HepG2 (cell line): ENCODE measurements at regions not wholly inside any gene's neighbourhood (a gene's known extent, or its start where the extent isn't known, plus 50 kb on each side); places are given as distances from the start of the nearest gene placed in this dataset.

Experiments used
- ATAC-seq: fragments of 200-7000 bp; cut with Tn5 transposase; 3 replicates; pipeline ENCODE4 v1.9.1; 2020; ENCODE audit warnings: mild to moderate bottlenecking, moderate library complexity
- BruUV-seq: library from RNA; stranded (reverse); fragments of 400-500 nt; replicated peaks from 2 replicates; lab custom pipeline; 2021; lab: Mats Ljungman, UMichigan
- CTCF ChIA-PET: fragments of 300-600 bp; formaldehyde crosslinking; extraction: SDS; loops from one replicate; lab custom pipeline; 2021; ENCODE audit warnings: low total read pairs, inconsistent platforms, low intra/inter-chr PET ratio; lab: Yijun Ruan, JAX
- POLR2A ChIA-PET: fragments of 350-600 bp; sonication (Branson Sonifier 250); formaldehyde crosslinking; loops from one replicate; lab custom pipeline; 2020; ENCODE audit warnings: antibody characterized with exemption, inconsistent platforms; lab: Yijun Ruan, JAX
- DNase-seq: peaks from one replicate; pipeline ENCODE4 v3.0.0-alpha.2; 2015; ENCODE audit warnings: low spot score
- FAIRE-seq: peaks from 3 replicates; lab custom pipeline; 2011; peaks lifted over from hg19 to GRCh38; lab: Jason Lieb, UNC
- H2AFZ ChIP-seq: one replicate; pipeline ENCODE4 v1.6.1; 2011; ENCODE audit warnings: low read length, inconsistent platforms
- H3K27ac ChIP-seq: fragments of 300-600 bp; 3 replicates; pipeline ENCODE4 v1.8.0; 2011; ENCODE audit warnings: mixed run types, mild to moderate bottlenecking, mixed read lengths, low read length, inconsistent platforms; ENCODE audit not compliant: insufficient read depth; ENCODE audit errors: extremely low read length
- H3K27me3 ChIP-seq, 2 experiments: fragments of 200-600 bp in 1 of 2; 2 replicates in 1 of 2; 3 replicates in 1 of 2; pipeline versions ENCODE4 v1.6.0 to v1.8.0; 2011; ENCODE audit warnings: low read length in 2 of 2, mild to moderate bottlenecking in 2 of 2, moderate library complexity in 2 of 2, inconsistent platforms in 1 of 2; ENCODE audit not compliant: insufficient read depth in 2 of 2, control insufficient read depth in 1 of 2
- H3K36me3 ChIP-seq, 2 experiments: fragments of 200-600 bp in 1 of 2; replicated peaks in 1 of 2; 2 replicates in 1 of 2; 3 replicates in 1 of 2; pipeline versions ENCODE4 v1.5.1 to v1.8.0; 2011; ENCODE audit warnings: low read length in 2 of 2, inconsistent platforms in 1 of 2; ENCODE audit not compliant: insufficient read depth in 2 of 2, control insufficient read depth in 1 of 2
- H3K4me1 ChIP-seq: 2 replicates; pipeline ENCODE4 v1.5.1; 2012; ENCODE audit warnings: low read length, inconsistent platforms; ENCODE audit not compliant: insufficient read depth
- H3K4me2 ChIP-seq: 2 replicates; pipeline ENCODE4 v1.6.0; 2011; ENCODE audit warnings: low read depth, low read length, inconsistent platforms
- H3K4me3 ChIP-seq, 3 experiments: fragments of 200-600 bp in 1 of 3; sonication (generic), shearing (Covaris generic) in 1 of 3; replicated peaks in 1 of 3; 2 replicates each; pipeline ENCODE4 v1.5.1; 2011 to 2016; ENCODE audit warnings: low read length in 3 of 3, inconsistent platforms in 2 of 3, low read depth in 2 of 3, mild to moderate bottlenecking in 2 of 3, control low read depth in 1 of 3, mixed read lengths in 1 of 3; ENCODE audit not compliant: insufficient read depth in 1 of 3
- H3K79me2 ChIP-seq: one replicate; pipeline ENCODE4 v1.6.1; 2011; ENCODE audit warnings: low read length, inconsistent platforms; ENCODE audit not compliant: insufficient read depth
- H3K9ac ChIP-seq: 2 replicates; pipeline ENCODE4 v1.6.0; 2011; ENCODE audit warnings: mild to moderate bottlenecking, low read depth, low read length, inconsistent platforms; ENCODE audit not compliant: insufficient read depth
- H3K9me3 ChIP-seq: 2 replicates; pipeline ENCODE4 v1.5.1; 2012; ENCODE audit warnings: mild to moderate bottlenecking, low read length
- H4K20me1 ChIP-seq: 2 replicates; pipeline ENCODE4 v1.6.0; 2011; ENCODE audit warnings: inconsistent platforms, mild to moderate bottlenecking, low read length, moderate library complexity; ENCODE audit not compliant: insufficient read depth
- ARID3A ChIP-seq: IDR thresholded peaks from 2 replicates; pipeline ENCODE4 v1.6.1; 2012; ENCODE audit warnings: low read depth, low read length, improper control_type of control experiment
- IKZF1 ChIP-seq: fragments of 450-650 bp; IDR thresholded peaks from 2 replicates; pipeline ENCODE4 v1.7.1; 2016
- IRF1 ChIP-seq: sonication (generic); formaldehyde crosslinking; IDR thresholded peaks from 2 replicates; pipeline ENCODE4 v1.4.0; 2020; ENCODE audit warnings: low read depth, mild to moderate bottlenecking, missing genetic modification reagents
- MYNN ChIP-seq: sonication (generic); formaldehyde crosslinking; IDR thresholded peaks from 2 replicates; pipeline ENCODE4 v1.4.0; 2020; ENCODE audit warnings: mild to moderate bottlenecking, low read depth, missing genetic modification reagents
- SIX4 ChIP-seq: sonication (generic); formaldehyde crosslinking; IDR thresholded peaks from 2 replicates; pipeline ENCODE4 v1.4.0; 2020; ENCODE audit warnings: missing genetic modification reagents
- TMF1 ChIP-seq: sonication (generic); formaldehyde crosslinking; IDR thresholded peaks from 2 replicates; pipeline ENCODE4 v1.8.1; 2022; ENCODE audit warnings: low read depth, missing genetic modification reagents
- U2AF1 ChIP-seq: fragments of 200-400 bp; formaldehyde crosslinking; optimal IDR thresholded peaks from 2 replicates; pipeline ENCODE3; 2017; ENCODE audit warnings: mild to moderate bottlenecking, low read depth, low read length
- ZNF17 ChIP-seq: sonication (generic); formaldehyde crosslinking; IDR thresholded peaks from 2 replicates; pipeline ENCODE4 v1.5.0; 2020; ENCODE audit warnings: mild to moderate bottlenecking, missing genetic modification reagents
- ZNF205 ChIP-seq: IDR thresholded peaks from 2 replicates; pipeline ENCODE4 v1.6.1; 2018; ENCODE audit warnings: missing biosample characterization, missing genetic modification reagents
- ZNF282 ChIP-seq: fragments of 450-650 bp; IDR thresholded peaks from 2 replicates; pipeline ENCODE4 v1.6.1; 2018; ENCODE audit not compliant: partially characterized antibody
- ZNF619 ChIP-seq: sonication (generic); formaldehyde crosslinking; IDR thresholded peaks from 2 replicates; pipeline ENCODE4 v1.4.0; 2020; ENCODE audit warnings: mild to moderate bottlenecking, missing genetic modification reagents
- WGBS: methylation state at CpG from one replicate; pipeline ENCODE4 v1.1.6; 2017; ENCODE audit warnings: low lambda C conversion rate; 5-methylcytosine and 5-hydroxymethylcytosine counted together
- in situ Hi-C: cut with HindIII; loops from 2 replicates; pipeline ENCODE4 v1.10.0; 2017; ENCODE audit warnings: low pct_unique_long_range_greater_than_20kb; ENCODE audit not compliant: extremely low pct_ligation_motif_present
- intact Hi-C: fragments of 100-400 bp; cut with micrococcal nuclease; formaldehyde crosslinking; loops from one replicate; pipeline ENCODE4 v1.10.0; 2022; ENCODE audit not compliant: unreplicated experiment

GRCh38 chr2:40867829-40868228 lies 415.9 kb upstream of the SLC8A1 start:
- Histone ChIP-seq H3K36me3 (no peaks in the 10 kb centered on the region), H3K4me3 (no peak overlapping the region), H3K4me2 (no peak overlapping the region), H4K20me1 (no peaks in the 10 kb centered on the region), H2AFZ (no peak overlapping the region), H3K9me3 (no peaks in the 10 kb centered on the region), H3K4me1 (no peaks in the 10 kb centered on the region), H3K27me3 (no peaks in the 10 kb centered on the region), H3K9ac (no peak overlapping the region), H3K27ac (no peak overlapping the region), H3K79me2 (no peaks in the 10 kb centered on the region)
- in situ Hi-C loops = no loop called here
- no TSS peak for BruUV-seq
- ChIA-PET POLR2A (no interaction called here), CTCF (no interaction called here)
- no peak for TF ChIP-seq SIX4 (CRISPR knock-in tag)
- no peak for TF ChIP-seq U2AF1
- TF ChIP-seq ZNF619 = no peak
- no peak for TF ChIP-seq ZNF17 (CRISPR knock-in tag)
- ATAC-seq (no peak), FAIRE-seq (no peak), DNase-seq (no peak)
- intact Hi-C loops = no loop called here
- 2% methylated on average over 5 of the region's 5 CpGs for WGBS

DNA sequence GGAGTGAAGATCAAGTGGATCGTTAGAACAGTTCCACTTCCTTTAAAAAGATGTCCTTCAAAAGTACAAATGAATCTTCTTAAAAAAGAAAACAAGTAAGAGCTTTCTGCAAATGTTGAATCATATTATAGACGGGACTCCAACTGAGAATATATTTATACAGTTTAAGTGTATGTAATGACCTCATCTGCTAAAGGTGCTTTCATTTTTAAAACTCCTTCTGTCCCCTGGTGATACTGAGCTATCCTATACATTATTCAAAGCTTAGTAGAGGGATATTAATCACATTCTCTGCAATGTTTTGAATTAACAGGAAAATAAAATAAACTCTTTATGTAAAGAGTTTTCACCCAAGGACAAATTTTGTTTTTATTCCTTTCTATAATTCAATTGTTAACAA lies 420.7 kb upstream of the SLC8A1 start:
- TF ChIP-seq MYNN (CRISPR knock-in tag) (no peak), ZNF205 (CRISPR knock-in tag) (no peak), IRF1 (CRISPR knock-in tag) (no peak), TMF1 (CRISPR knock-in tag) (no peak), ARID3A (no peak), IKZF1 (no peak), ZNF282 (no peak)
- CTCF ChIA-PET = no interaction called here
- Histone ChIP-seq H3K27me3 (no peaks in the 10 kb centered on the region), H4K20me1 (no peaks in the 10 kb centered on the region), H2AFZ (no peak overlapping the region), H3K36me3 (no peaks in the 10 kb centered on the region), H3K4me2 (no peak overlapping the region), H3K4me3 (no peak overlapping the region), H3K9me3 (no peaks in the 10 kb centered on the region), H3K4me1 (no peaks in the 10 kb centered on the region), H3K9ac (no peak overlapping the region), H3K79me2 (no peaks in the 10 kb centered on the region), H3K27ac (no peak overlapping the region)
- ATAC-seq (no peak), FAIRE-seq (no peak), DNase-seq (no peak)
- WGBS = 2% methylated on average over 2 of the region's 2 CpGs
- intact Hi-C loops = no loop called here
- no TSS peak for BruUV-seq
- in situ Hi-C loops = no loop called here
- POLR2A ChIA-PET = no interaction called here
